Ovary (tissue), 7 donors: ENCODE measurements at regions not wholly inside any gene's neighbourhood (a gene's known extent, or its start where the extent isn't known, plus 50 kb on each side); places are given as distances from the start of the nearest gene placed in this dataset.
"Not testable (repeated sequence)": the region's sequence is repeated elsewhere in the genome, so short reads cannot be mapped to it uniquely, and the experiment has no call there.

Experiments used
- DNase-seq, 5 donors: peaks; one replicate each; pipeline ENCODE4 v3.0.0-alpha.2; 2019 to 2020
- H3K27ac ChIP-seq, 2 donors: fragments of 200-600 bp; one replicate each; pipeline versions ENCODE4 v1.5.1 to v1.8.0; 2019 to 2022
- H3K27me3 ChIP-seq: fragments of 200-600 bp; one replicate; pipeline ENCODE4 v1.8.0; 2022
- H3K36me3 ChIP-seq: fragments of 200-600 bp; sonication (generic); one replicate; pipeline ENCODE4 v1.5.1; 2019
- H3K4me1 ChIP-seq: one replicate; pipeline ENCODE4 v1.8.1; 2013; ENCODE audit warnings: mild to moderate bottlenecking, moderate library complexity; ENCODE audit not compliant: insufficient read depth
- H3K4me3 ChIP-seq: fragments of 200-600 bp; sonication (generic); one replicate; pipeline ENCODE4 v1.5.1; 2017
- H3K9me3 ChIP-seq, 2 donors: fragments of 200-600 bp in 1 of 2; sonication (generic) in 1 of 2; one replicate each; pipeline versions ENCODE4 v1.5.1 to v1.8.1; 2013 to 2019; ENCODE audit warnings: mild to moderate bottlenecking in 1 of 2, moderate library complexity in 1 of 2
- CTCF ChIP-seq, 3 donors: fragments of 450-650 bp in 2 of 3; fragments of 200-600 bp in 1 of 3; IDR thresholded peaks; one replicate each; pipeline versions ENCODE4 v1.5.1 to v1.8.0; 2016 to 2022; ENCODE audit warnings: antibody characterized with exemption in 3 of 3, mild to moderate bottlenecking in 1 of 3
- EP300 ChIP-seq: sonication (generic); formaldehyde crosslinking; IDR thresholded peaks from one replicate; pipeline ENCODE4 v1.6.1; 2017; ENCODE audit warnings: antibody characterized with exemption
- POLR2A ChIP-seq: fragments of 450-650 bp; IDR thresholded peaks from one replicate; pipeline ENCODE4 v1.6.1; 2017; ENCODE audit warnings: antibody characterized with exemption, mild to moderate bottlenecking, moderate library complexity
- WGBS, 3 donors: extraction: QIAGEN DNeasy Blood & Tissue Kit in 1 of 3; methylation state at CpG; one replicate each; pipeline versions ENCODE4 v1.1.5 to v1.1.7; 2013 to 2017; 5-methylcytosine and 5-hydroxymethylcytosine counted together
- intact Hi-C, 4 donors: fragments of 100-400 bp; cut with DNase I; formaldehyde crosslinking; loops; one replicate each; pipeline versions ENCODE4 v1.11.0 to v1.15.1; 2022 to 2023
- donor health status: DM: no; HTN: no; CAD: no; lungs with moderate emphysema.
- donor health status: DM: no; HTN: no; CAD: no.
- donor health status: Bipolar disorder and iron deficiency.
- donor health status: DM: no; HTN: no; CAD: no.
- donor health status: DM: yes; HTN: yes; CAD: no.

- no peaks in the 10 kb centered on the region for H3K36me3 ChIP-seq
- TF ChIP-seq POLR2A (no peak), EP300 (no peak), CTCF (IDR thresholded peaks at IDR 0.05) (no peak)
- DNase-seq: no peak
- intact Hi-C loops: no loop called here
- no peaks in the 10 kb centered on the region for H3K27me3 ChIP-seq
- H3K27ac ChIP-seq: no peak overlapping the region
- 55 to 78% (median 69%) methylated on average over 2 of the region's 2 CpGs for WGBS, 3 donors
- no peak overlapping the region for H3K4me3 ChIP-seq
- H3K4me1 ChIP-seq: no peaks in the 10 kb centered on the region
- H3K9me3 ChIP-seq: no peaks in the 10 kb centered on the region
Measured at GRCh38 chrX:45401923-45402322, 201.2 kb upstream of the DIPK2B start.

GRCh38 chrX:45400951-45401725 lies 200.5 kb upstream of the DIPK2B start:
- H3K27me3 ChIP-seq, intact Hi-C loops, H3K4me3 ChIP-seq, DNase-seq, H3K27ac ChIP-seq, H3K9me3 ChIP-seq, H3K36me3 ChIP-seq, H3K4me1 ChIP-seq: not testable (repeated sequence)
- WGBS, 3 donors: 35 to 45% (median 41%) methylated on average over 8 of the region's 8 CpGs

GRCh38 chrX:45400027-45400779 lies 199.5 kb upstream of the DIPK2B start:
- Histone ChIP-seq H3K27ac (no peak overlapping the region), H3K9me3 (no peaks in the 10 kb centered on the region), H3K36me3 (no peaks in the 10 kb centered on the region), H3K4me3 (no peak overlapping the region), H3K4me1 (no peaks in the 10 kb centered on the region), H3K27me3 (no peaks in the 10 kb centered on the region)
- TF ChIP-seq POLR2A (no peak), CTCF (IDR thresholded peaks at IDR 0.05) (no peak), EP300 (no peak)
- DNase-seq: no peak
- intact Hi-C loops: no loop called here
- 12 to 20% (median 17%) methylated on average over 3 of the region's 3 CpGs for WGBS, 3 donors

GRCh38 chrX:45385757-45386156 lies 185.1 kb upstream of the DIPK2B start:
- Histone ChIP-seq H3K36me3 (no peaks in the 10 kb centered on the region), H3K27me3 (no peaks in the 10 kb centered on the region), H3K27ac (no peak overlapping the region), H3K4me3 (no peak overlapping the region), H3K9me3 (no peaks in the 10 kb centered on the region), H3K4me1 (no peaks in the 10 kb centered on the region)
- WGBS, 3 donors: 67 to 78% (median 70%) methylated on average over 2 of the region's 2 CpGs
- intact Hi-C loops: no loop called here
- no peak for TF ChIP-seq POLR2A
- TF ChIP-seq CTCF (IDR thresholded peaks at IDR 0.05): no peak
- TF ChIP-seq EP300: no peak
- DNase-seq: no peak

GRCh38 chrX:45381841-45382240 lies 181.2 kb upstream of the DIPK2B start:
- 80 to 84% (median 82%) methylated on average over 33 to 34 of the region's 34 CpGs for WGBS, 3 donors
- TF ChIP-seq POLR2A (no peak), CTCF (IDR thresholded peaks at IDR 0.05) (no peak), EP300 (no peak)
- H3K9me3 ChIP-seq: no peaks in the 10 kb centered on the region
- H3K27ac ChIP-seq: no peak overlapping the region
- no peaks in the 10 kb centered on the region for H3K4me1 ChIP-seq
- H3K27me3 ChIP-seq: no peaks in the 10 kb centered on the region
- DNase-seq: no peak
- no peaks in the 10 kb centered on the region for H3K36me3 ChIP-seq
- intact Hi-C loops: no loop called here
- H3K4me3 ChIP-seq: no peak overlapping the region
